SK-N-SH (cell line): ENCODE measurements at regions not wholly inside any gene's neighbourhood (a gene's known extent, or its start where the extent isn't known, plus 50 kb on each side); places are given as distances from the start of the nearest gene placed in this dataset.

Experiments
- CTCF ChIA-PET: fragments of 300-600, 350-600 bp; formaldehyde crosslinking; extraction: SDS; loops from one replicate; lab custom pipeline; 2021; lab: Yijun Ruan, JAX
- POLR2A ChIA-PET: fragments of 350-600 bp; sonication (Branson Sonifier 250); formaldehyde crosslinking; extraction: SDS; loops from one replicate; lab custom pipeline; 2020; ENCODE audit warnings: antibody characterized with exemption, inconsistent platforms; lab: Yijun Ruan, JAX
- DNase-seq: peaks from one replicate; pipeline ENCODE4 v3.0.0; 2012
- H2AFZ ChIP-seq: fragments of 200-600 bp; sonication (generic); 2 replicates; pipeline ENCODE4 v1.8.1; 2016; ENCODE audit warnings: antibody characterized with exemption, mild to moderate bottlenecking, low read depth
- H3F3A ChIP-seq: fragments of 200-600 bp; sonication (generic); replicated peaks from 2 replicates; pipeline ENCODE3; 2016; ENCODE audit warnings: antibody characterized with exemption, mild to moderate bottlenecking; ENCODE audit not compliant: insufficient read depth
- H3K27ac ChIP-seq, 2 experiments: fragments of 200-500 bp in 1 of 2; fragments of 200-600 bp in 1 of 2; sonication (Bioruptor generic) in 1 of 2; sonication (generic), shearing (Covaris generic) in 1 of 2; 2 replicates each; pipeline versions ENCODE4 v1.5.1 to v1.6.1; 2014 to 2016; ENCODE audit warnings: low read depth in 2 of 2, inconsistent platforms in 1 of 2, low read length in 1 of 2, mild to moderate bottlenecking in 1 of 2, mixed read lengths in 1 of 2
- H3K27me3 ChIP-seq: fragments of 200-600 bp; sonication (generic), shearing (Covaris generic); 2 replicates; pipeline ENCODE4 v1.6.1; 2016; ENCODE audit warnings: mixed run types; ENCODE audit not compliant: insufficient read depth
- H3K36me3 ChIP-seq, 2 experiments: fragments of 200-500 bp in 1 of 2; fragments of 200-600 bp in 1 of 2; sonication (Bioruptor generic) in 1 of 2; sonication (generic) in 1 of 2; replicated peaks in 1 of 2; 2 replicates each; pipeline versions ENCODE3 to v1.5.1; 2014 to 2016; ENCODE audit warnings: low read length in 1 of 2, mild to moderate bottlenecking in 1 of 2; ENCODE audit not compliant: insufficient read depth in 2 of 2, control insufficient read depth in 1 of 2
- H3K4me1 ChIP-seq, 2 experiments: fragments of 200-500 bp in 1 of 2; fragments of 200-600 bp in 1 of 2; sonication (Bioruptor generic) in 1 of 2; sonication (generic), shearing (Covaris generic) in 1 of 2; 2 replicates each; pipeline versions ENCODE4 v1.5.1 to v1.6.1; 2014 to 2016; ENCODE audit warnings: low read depth in 1 of 2, low read length in 1 of 2, mixed run types in 1 of 2; ENCODE audit not compliant: insufficient read depth in 2 of 2, control insufficient read depth in 1 of 2
- H3K4me2 ChIP-seq: fragments of 200-600 bp; sonication (generic), shearing (Covaris generic); 2 replicates; pipeline ENCODE4 v1.6.1; 2017; ENCODE audit warnings: mixed run types
- H3K4me3 ChIP-seq, 2 experiments: fragments of 200-500 bp in 1 of 2; fragments of 200-600 bp in 1 of 2; sonication (Bioruptor generic) in 1 of 2; sonication (generic), shearing (Covaris generic) in 1 of 2; 2 replicates each; pipeline versions ENCODE4 v1.5.1 to v1.8.1; 2014 to 2016; ENCODE audit warnings: low read depth in 2 of 2, inconsistent platforms in 1 of 2, low read length in 1 of 2, mild to moderate bottlenecking in 1 of 2, mixed read lengths in 1 of 2, moderate library complexity in 1 of 2
- H3K79me2 ChIP-seq: fragments of 200-600 bp; sonication (generic); 2 replicates; pipeline ENCODE4 v1.8.1; 2017; ENCODE audit warnings: mild to moderate bottlenecking; ENCODE audit not compliant: insufficient read depth
- H3K9ac ChIP-seq: fragments of 200-600 bp; sonication (generic); 2 replicates; pipeline ENCODE4 v1.6.1; 2017; ENCODE audit warnings: mixed run types
- H3K9me2 ChIP-seq: fragments of 200-600 bp; sonication (generic); 2 replicates; pipeline ENCODE4 v1.6.1; 2017; ENCODE audit warnings: mixed run types
- H3K9me3 ChIP-seq: fragments of 200-600 bp; sonication (generic); 2 replicates; pipeline ENCODE4 v1.6.1; 2017; ENCODE audit warnings: mixed run types, mild to moderate bottlenecking, moderate library complexity
- H4K20me1 ChIP-seq: fragments of 200-600 bp; sonication (generic); 2 replicates; pipeline ENCODE4 v1.6.1; 2017; ENCODE audit warnings: mild to moderate bottlenecking, mixed run types; ENCODE audit not compliant: insufficient read depth
- ELF1 ChIP-seq: IDR thresholded peaks from 2 replicates; pipeline ENCODE4 v1.4.0; 2012
- FOSL2 ChIP-seq: IDR thresholded peaks from 2 replicates; pipeline ENCODE4 v1.4.0; 2012; ENCODE audit warnings: low read depth, mild to moderate bottlenecking, moderate library complexity, borderline replicate concordance
- NRF1 ChIP-seq: IDR thresholded peaks from 2 replicates; pipeline ENCODE4 v1.6.1; 2012; ENCODE audit warnings: low read depth, mild to moderate bottlenecking, low read length
- RCOR1 ChIP-seq: fragments of 150-350 bp; IDR thresholded peaks from 2 replicates; pipeline ENCODE4 v1.6.1; 2017; ENCODE audit warnings: antibody characterized with exemption, low read length
- WGBS: methylation state at CpG from one replicate; pipeline ENCODE4 v1.1.6; 2017; ENCODE audit warnings: low lambda C conversion rate; 5-methylcytosine and 5-hydroxymethylcytosine counted together
- TF ChIP-seq, protein P1 (sequence below): IDR thresholded peaks from 2 replicates; pipeline ENCODE4 v1.6.1; 2012; ENCODE audit warnings: mild to moderate bottlenecking, low read depth, low read length, moderate library complexity
- TF ChIP-seq, protein P2 (sequence below): IDR thresholded peaks from 2 replicates; pipeline ENCODE4; 2012
- TF ChIP-seq, protein P3 (sequence below): IDR thresholded peaks from 2 replicates; pipeline ENCODE4 v1.4.0; 2012; ENCODE audit warnings: low read depth, borderline replicate concordance

DNA sequence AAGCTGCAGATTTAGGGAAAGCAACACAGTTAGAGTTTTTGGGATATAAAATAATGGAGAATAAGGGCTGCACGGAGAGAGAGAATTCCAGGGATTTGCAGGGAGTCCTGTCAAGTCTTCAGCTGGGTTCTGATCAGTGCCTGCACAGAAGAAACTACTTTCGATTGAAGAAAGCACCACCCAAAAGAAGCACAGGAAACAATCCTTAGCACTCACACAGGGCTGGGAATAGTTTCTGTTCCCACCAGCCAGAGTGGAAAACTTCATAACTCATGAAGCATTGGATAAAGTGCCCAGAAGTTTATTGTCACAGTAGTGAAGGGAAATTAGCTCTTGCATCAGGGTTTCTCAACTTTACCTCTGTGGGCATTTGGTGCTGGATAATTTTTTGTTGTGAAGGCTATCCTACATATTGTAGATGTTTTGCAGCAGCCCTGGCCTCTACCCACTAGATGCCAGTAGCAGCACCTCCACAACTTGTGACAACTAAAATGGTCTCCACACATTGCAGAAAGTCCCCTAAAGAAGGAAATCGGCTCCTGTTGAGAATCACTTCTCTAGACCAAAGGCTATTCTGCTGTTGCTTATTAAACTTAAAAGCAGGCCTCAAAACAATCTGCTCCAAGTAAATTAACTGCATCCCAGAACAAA, 71.0 kb upstream of the FAM120A start (continued):
- TF ChIP-seq, protein P1, sequence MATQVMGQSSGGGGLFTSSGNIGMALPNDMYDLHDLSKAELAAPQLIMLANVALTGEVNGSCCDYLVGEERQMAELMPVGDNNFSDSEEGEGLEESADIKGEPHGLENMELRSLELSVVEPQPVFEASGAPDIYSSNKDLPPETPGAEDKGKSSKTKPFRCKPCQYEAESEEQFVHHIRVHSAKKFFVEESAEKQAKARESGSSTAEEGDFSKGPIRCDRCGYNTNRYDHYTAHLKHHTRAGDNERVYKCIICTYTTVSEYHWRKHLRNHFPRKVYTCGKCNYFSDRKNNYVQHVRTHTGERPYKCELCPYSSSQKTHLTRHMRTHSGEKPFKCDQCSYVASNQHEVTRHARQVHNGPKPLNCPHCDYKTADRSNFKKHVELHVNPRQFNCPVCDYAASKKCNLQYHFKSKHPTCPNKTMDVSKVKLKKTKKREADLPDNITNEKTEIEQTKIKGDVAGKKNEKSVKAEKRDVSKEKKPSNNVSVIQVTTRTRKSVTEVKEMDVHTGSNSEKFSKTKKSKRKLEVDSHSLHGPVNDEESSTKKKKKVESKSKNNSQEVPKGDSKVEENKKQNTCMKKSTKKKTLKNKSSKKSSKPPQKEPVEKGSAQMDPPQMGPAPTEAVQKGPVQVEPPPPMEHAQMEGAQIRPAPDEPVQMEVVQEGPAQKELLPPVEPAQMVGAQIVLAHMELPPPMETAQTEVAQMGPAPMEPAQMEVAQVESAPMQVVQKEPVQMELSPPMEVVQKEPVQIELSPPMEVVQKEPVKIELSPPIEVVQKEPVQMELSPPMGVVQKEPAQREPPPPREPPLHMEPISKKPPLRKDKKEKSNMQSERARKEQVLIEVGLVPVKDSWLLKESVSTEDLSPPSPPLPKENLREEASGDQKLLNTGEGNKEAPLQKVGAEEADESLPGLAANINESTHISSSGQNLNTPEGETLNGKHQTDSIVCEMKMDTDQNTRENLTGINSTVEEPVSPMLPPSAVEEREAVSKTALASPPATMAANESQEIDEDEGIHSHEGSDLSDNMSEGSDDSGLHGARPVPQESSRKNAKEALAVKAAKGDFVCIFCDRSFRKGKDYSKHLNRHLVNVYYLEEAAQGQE, result no peak
- TF ChIP-seq RCOR1, result no peak
- TF ChIP-seq, protein P2, sequence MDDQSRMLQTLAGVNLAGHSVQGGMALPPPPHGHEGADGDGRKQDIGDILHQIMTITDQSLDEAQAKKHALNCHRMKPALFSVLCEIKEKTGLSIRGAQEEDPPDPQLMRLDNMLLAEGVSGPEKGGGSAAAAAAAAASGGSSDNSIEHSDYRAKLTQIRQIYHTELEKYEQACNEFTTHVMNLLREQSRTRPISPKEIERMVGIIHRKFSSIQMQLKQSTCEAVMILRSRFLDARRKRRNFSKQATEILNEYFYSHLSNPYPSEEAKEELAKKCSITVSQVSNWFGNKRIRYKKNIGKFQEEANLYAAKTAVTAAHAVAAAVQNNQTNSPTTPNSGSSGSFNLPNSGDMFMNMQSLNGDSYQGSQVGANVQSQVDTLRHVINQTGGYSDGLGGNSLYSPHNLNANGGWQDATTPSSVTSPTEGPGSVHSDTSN, result no peak
- TF ChIP-seq, protein P3, sequence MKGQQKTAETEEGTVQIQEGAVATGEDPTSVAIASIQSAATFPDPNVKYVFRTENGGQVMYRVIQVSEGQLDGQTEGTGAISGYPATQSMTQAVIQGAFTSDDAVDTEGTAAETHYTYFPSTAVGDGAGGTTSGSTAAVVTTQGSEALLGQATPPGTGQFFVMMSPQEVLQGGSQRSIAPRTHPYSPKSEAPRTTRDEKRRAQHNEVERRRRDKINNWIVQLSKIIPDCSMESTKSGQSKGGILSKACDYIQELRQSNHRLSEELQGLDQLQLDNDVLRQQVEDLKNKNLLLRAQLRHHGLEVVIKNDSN, result no peak
- no peak for TF ChIP-seq FOSL2

DNA sequence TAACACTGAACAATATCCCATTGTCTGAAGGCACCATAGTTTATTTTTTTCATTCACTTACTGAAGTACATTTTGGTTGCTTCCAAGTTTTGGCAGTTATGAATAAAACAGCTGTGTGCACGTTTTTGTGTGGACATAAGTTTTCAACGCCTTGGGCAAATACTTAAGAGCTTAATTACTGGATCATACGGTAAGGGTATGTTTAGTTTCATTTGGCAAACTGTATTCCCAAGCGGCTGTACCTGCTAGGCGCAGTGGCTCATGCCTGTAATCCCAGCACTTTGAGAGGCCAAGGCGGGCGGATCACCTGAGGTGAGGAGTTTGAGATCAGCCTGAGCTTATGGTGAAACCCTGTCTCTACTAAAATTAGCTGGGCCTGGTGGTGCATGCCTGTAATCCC, 63.7 kb upstream of the FAM120A start:
- WGBS, result 37% methylated on average over 5 of the region's 7 CpGs
- POLR2A ChIA-PET, result no interaction called here
- CTCF ChIA-PET, result interaction anchor here (1.2 kb wide), 1 partner anchor 9 kb away, joined by 3 read pairs; no protein-coding TSS in a partner anchor
- no peaks in the 10 kb centered on the region for H3K36me3 ChIP-seq
- H4K20me1 ChIP-seq, result no peaks in the 10 kb centered on the region
- no peaks in the 10 kb centered on the region for H3K9me2 ChIP-seq
- TF ChIP-seq NRF1 (no peak), ELF1 (no peak)
- TF ChIP-seq, protein P2, result no peak
- H3K4me1 ChIP-seq, result no peaks in the 10 kb centered on the region
- H3K27ac ChIP-seq, result no peak overlapping the region
- H3K9me3 ChIP-seq, result no peaks in the 10 kb centered on the region; the same call in 1 of the 2 replicates
- no peak overlapping the region for H2AFZ ChIP-seq
- no peaks in the 10 kb centered on the region for H3F3A ChIP-seq
- H3K4me2 ChIP-seq, result no peak overlapping the region
- H3K9ac ChIP-seq, result no peak overlapping the region
- DNase-seq, result no peak
- no peak overlapping the region for H3K4me3 ChIP-seq
- no peaks in the 10 kb centered on the region for H3K27me3 ChIP-seq
- H3K79me2 ChIP-seq, result no peaks in the 10 kb centered on the region
